G401 (cell line): ENCODE measurements at regions not wholly inside any gene's neighbourhood (a gene's known extent, or its start where the extent isn't known, plus 50 kb on each side); places are given as distances from the start of the nearest gene placed in this dataset.
"Not testable (repeated sequence)": the region's sequence is repeated elsewhere in the genome, so short reads cannot be mapped to it uniquely, and the experiment has no call there.

Experiments
- DNase-seq: peaks from one replicate; pipeline ENCODE4 v3.0.0-alpha.2; 2015; ENCODE audit warnings: low spot score
- in situ Hi-C: cut with HindIII; loops from 2 replicates; pipeline ENCODE4 v1.10.0; 2016; ENCODE audit warnings: low sequenced_read_pairs, mixed read lengths

- DNase-seq, in situ Hi-C loops: not testable (repeated sequence)
Measured at GRCh38 chr2:62599674-62600410, 93.8 kb upstream of the TMEM17 start.

- no peak for DNase-seq
- in situ Hi-C loops = no loop called here
Measured at GRCh38 chr2:62597323-62597722, 91.3 kb upstream of the TMEM17 start.

GRCh38 chr2:62596061-62596921 is 90.3 kb upstream of the TMEM17 start:
- no peak for DNase-seq
- in situ Hi-C loops = no loop called here

- DNase-seq = no peak
- in situ Hi-C loops = no loop called here
Measured at GRCh38 chr2:62595474-62595873, 89.5 kb upstream of the TMEM17 start.

- no peak for DNase-seq
- in situ Hi-C loops = no loop called here
Measured at GRCh38 chr2:62593825-62594224, 87.8 kb upstream of the TMEM17 start.

GRCh38 chr2:62591491-62591890 is 85.5 kb upstream of the TMEM17 start:
- no peak for DNase-seq
- in situ Hi-C loops = no loop called here

GRCh38 chr2:62589691-62590356 is 83.8 kb upstream of the TMEM17 start:
- in situ Hi-C loops = no loop called here
- DNase-seq = peak; percentile 8

- in situ Hi-C loops = no loop called here
- DNase-seq = no peak
Measured at GRCh38 chr2:62587592-62587991, 81.6 kb upstream of the TMEM17 start.

GRCh38 chr2:62586981-62587380 is 81.0 kb upstream of the TMEM17 start:
- no peak for DNase-seq
- in situ Hi-C loops = no loop called here

- in situ Hi-C loops = no loop called here
- DNase-seq = no peak
Measured at GRCh38 chr2:62578803-62579640, 73.0 kb upstream of the TMEM17 start.

GRCh38 chr2:62577994-62578781 is 72.2 kb upstream of the TMEM17 start:
- DNase-seq = no peak
- in situ Hi-C loops = no loop called here

GRCh38 chr2:62576276-62576939 is 70.4 kb upstream of the TMEM17 start:
- in situ Hi-C loops = no loop called here
- no peak for DNase-seq

GRCh38 chr2:62573936-62574335 is 67.9 kb upstream of the TMEM17 start:
- in situ Hi-C loops = no loop called here
- no peak for DNase-seq

- no peak for DNase-seq
- in situ Hi-C loops = no loop called here
Measured at GRCh38 chr2:62573137-62573731, 67.2 kb upstream of the TMEM17 start.

- in situ Hi-C loops = no loop called here
- no peak for DNase-seq
Measured at GRCh38 chr2:62570861-62571698, 65.1 kb upstream of the TMEM17 start.

GRCh38 chr2:62569907-62570841 is 64.2 kb upstream of the TMEM17 start:
- in situ Hi-C loops = no loop called here
- DNase-seq = no peak
